ENCODE measurements at regions not wholly inside any gene's neighbourhood (a gene's known extent, or its start where the extent isn't known, plus 50 kb on each side); places are given as distances from the start of the nearest gene placed in this dataset.

- POLR2A ChIA-PET, result no interaction called here
- H3K4me3 ChIP-seq (ENCODE audit: low read depth, low read length), result no peak overlapping the region
- H3K36me3 ChIP-seq (ENCODE audit: control insufficient read depth, insufficient read depth, low read length), result no peaks in the 10 kb centered on the region
- peaks cover 38% of the 10 kb centered on the region for H3K27me3 ChIP-seq (ENCODE audit: control insufficient read depth, insufficient read depth, low read length)
- no peak for DNase-seq (ENCODE audit: low read depth)
- CTCF ChIA-PET, result interaction anchor here (0.6 kb wide), 2 partner anchors 19 to 204 kb away, joined by 3 to 4 read pairs; no protein-coding TSS in a partner anchor
- no peak for TF ChIP-seq CTCF (IDR thresholded peaks at IDR 0.05; ENCODE audit: insufficient read depth, low read depth, low read length)
Observed at GRCh38 chr19:5396963-5397362, 56.4 kb upstream of the PTPRS start.

GRCh38 chr19:5397804-5398692 is 57.2 kb upstream of the ZNRF4 start:
- Histone ChIP-seq H3K36me3 (ENCODE audit: control insufficient read depth, insufficient read depth, low read length) (no peaks in the 10 kb centered on the region), H3K4me3 (ENCODE audit: low read depth, low read length) (no peak overlapping the region), H3K27me3 (ENCODE audit: control insufficient read depth, insufficient read depth, low read length) (peaks cover 28% of the 10 kb centered on the region)
- TF ChIP-seq CTCF (IDR thresholded peaks at IDR 0.05; ENCODE audit: insufficient read depth, low read depth, low read length), result no peak
- ChIA-PET POLR2A (no interaction called here), CTCF (interaction anchor here (0.6 kb wide), 2 partner anchors 20 to 205 kb away, joined by 3 to 4 read pairs; no protein-coding TSS in a partner anchor)
- no peak for DNase-seq (ENCODE audit: low read depth)

- ChIA-PET POLR2A (no interaction called here), CTCF (no interaction called here)
- TF ChIP-seq CTCF (IDR thresholded peaks at IDR 0.05; ENCODE audit: insufficient read depth, low read depth, low read length), result no peak
- DNase-seq (ENCODE audit: low read depth), result no peak
- Histone ChIP-seq H3K36me3 (ENCODE audit: control insufficient read depth, insufficient read depth, low read length) (no peaks in the 10 kb centered on the region), H3K4me3 (ENCODE audit: low read depth, low read length) (no peak overlapping the region), H3K27me3 (ENCODE audit: control insufficient read depth, insufficient read depth, low read length) (peaks cover 23% of the 10 kb centered on the region)
Observed at GRCh38 chr19:5398693-5399057, 56.5 kb upstream of the ZNRF4 start.

GRCh38 chr19:5403968-5404640 is 51.1 kb upstream of the ZNRF4 start:
- no peaks in the 10 kb centered on the region for H3K27me3 ChIP-seq (ENCODE audit: control insufficient read depth, insufficient read depth, low read length)
- CTCF ChIA-PET, result interaction anchor here (1.4 kb wide), 1 partner anchor 26 kb away, joined by 4 read pairs; no protein-coding TSS in a partner anchor
- no peaks in the 10 kb centered on the region for H3K36me3 ChIP-seq (ENCODE audit: control insufficient read depth, insufficient read depth, low read length)
- no peak overlapping the region for H3K4me3 ChIP-seq (ENCODE audit: low read depth, low read length)
- peak; percentile 18 for DNase-seq (ENCODE audit: low read depth)
- no peak for TF ChIP-seq CTCF (IDR thresholded peaks at IDR 0.05; ENCODE audit: insufficient read depth, low read depth, low read length)
- POLR2A ChIA-PET, result no interaction called here
